ENCODE measurements at regions not wholly inside any gene's neighbourhood (a gene's known extent, or its start where the extent isn't known, plus 50 kb on each side); places are given as distances from the start of the nearest gene placed in this dataset.
A peak's percentile ranks its signal among the peaks of the same experiment; 100 is the strongest.

- DNase-seq: no peak
Observed at GRCh38 chr22:48205161-48205560, 1442.7 kb downstream of the TBC1D22A start.

GRCh38 chr22:48204296-48204695, 1441.8 kb downstream of the TBC1D22A start:
- no peak for DNase-seq

DNA sequence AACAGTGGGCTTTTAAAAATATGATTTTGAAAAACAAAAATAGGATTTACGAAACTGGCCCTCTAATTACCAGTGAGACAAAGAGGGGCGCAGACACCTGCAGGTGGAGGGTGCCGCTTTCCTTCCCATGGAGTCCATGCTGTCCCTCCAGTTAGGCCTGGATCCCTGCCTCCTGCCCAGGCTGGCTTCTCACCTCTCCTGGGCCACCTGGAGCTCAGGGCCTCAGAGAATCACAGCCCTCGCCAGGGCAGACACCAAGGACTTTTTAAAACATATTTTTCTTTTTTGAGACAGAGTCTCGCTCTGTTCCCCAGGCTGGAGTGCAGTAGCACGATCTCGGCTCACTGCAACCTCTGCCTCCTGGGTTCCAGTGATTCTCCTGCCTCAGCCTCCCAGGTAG, 1437.2 kb downstream of the TBC1D22A start:
- no peak for DNase-seq

GRCh38 chr22:48198489-48199459, 1436.3 kb downstream of the TBC1D22A start:
- no peak for DNase-seq

GRCh38 chr22:48197189-48197690, 1434.8 kb downstream of the TBC1D22A start:
- DNase-seq: no peak

DNA sequence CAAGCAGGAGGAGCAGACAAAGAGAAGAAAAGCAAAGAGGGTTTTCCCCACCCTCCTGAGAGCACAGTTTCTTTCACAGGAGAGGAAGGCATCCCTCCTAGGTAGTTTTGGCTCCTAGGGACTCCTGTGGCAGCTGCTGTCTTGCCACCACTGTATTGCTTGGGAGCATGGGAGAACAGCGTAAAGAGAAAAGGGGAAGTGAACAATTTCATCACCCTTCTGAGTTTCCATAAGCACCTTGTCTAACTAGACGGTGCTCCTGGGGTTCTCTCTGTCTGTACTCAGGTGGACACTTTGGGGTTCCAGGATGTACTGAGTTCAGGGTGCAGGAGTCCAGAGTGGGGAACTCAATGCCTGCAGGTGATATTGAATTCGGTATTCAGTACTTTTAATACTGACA, 1430.5 kb downstream of the TBC1D22A start:
- no peak for DNase-seq

- DNase-seq: no peak
Observed at GRCh38 chr22:48192071-48192470, 1429.6 kb downstream of the TBC1D22A start.

- DNase-seq: peak in 1 of 2 donors; percentile 39
Observed at GRCh38 chr22:48188231-48188721, 1425.8 kb downstream of the TBC1D22A start.

DNA sequence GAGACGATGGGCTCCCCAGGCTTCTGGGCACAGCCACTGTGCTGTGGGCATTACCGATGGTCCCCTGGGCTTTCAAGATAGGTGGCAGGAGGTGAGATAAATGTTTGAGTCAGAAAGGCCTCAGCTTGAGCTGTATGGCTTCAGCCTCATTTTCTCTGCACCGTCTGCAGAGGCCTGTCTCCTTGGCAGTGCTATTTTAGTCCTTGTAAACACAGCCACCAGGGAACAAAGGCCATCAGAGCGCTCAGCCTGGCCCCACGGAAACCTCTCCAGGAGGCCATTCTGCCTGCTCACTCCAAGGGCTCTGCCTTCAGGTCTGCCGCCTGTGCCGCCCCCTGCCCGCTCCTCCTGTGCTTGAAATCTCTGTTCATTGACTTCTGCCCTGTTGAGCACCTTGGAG, 1424.9 kb downstream of the TBC1D22A start:
- DNase-seq: no peak

DNA sequence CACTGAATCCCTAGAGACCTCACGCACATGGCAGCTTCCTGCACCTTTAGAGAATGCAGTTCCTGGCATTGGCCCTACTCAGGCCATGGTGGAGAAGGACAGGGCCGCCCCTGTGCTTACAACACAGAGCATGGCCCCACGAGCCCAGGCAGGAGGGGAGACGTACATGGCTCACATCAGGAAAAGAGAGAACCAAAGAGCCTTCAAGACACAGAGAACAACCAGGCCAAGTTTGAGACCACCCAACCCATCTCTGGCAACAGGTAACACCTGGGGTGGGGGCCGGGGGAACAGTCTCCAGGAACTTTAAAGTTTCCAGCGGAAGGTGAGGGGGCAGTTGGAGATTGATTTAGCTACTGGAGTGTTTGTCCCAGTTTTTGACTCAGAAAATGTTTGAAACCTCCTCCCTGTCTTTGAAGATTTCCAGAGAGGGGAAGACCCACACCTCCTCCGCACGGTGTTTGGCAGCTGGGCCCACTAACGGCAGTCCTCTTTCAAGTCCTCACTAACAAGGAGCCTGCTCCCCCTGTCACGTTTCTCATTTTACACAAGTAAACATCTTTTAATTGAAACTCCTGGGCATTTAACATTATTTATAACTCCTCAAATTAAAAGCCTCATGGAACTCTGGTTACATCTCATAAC, 1423.8 kb downstream of the TBC1D22A start:
- no peak for DNase-seq

DNA sequence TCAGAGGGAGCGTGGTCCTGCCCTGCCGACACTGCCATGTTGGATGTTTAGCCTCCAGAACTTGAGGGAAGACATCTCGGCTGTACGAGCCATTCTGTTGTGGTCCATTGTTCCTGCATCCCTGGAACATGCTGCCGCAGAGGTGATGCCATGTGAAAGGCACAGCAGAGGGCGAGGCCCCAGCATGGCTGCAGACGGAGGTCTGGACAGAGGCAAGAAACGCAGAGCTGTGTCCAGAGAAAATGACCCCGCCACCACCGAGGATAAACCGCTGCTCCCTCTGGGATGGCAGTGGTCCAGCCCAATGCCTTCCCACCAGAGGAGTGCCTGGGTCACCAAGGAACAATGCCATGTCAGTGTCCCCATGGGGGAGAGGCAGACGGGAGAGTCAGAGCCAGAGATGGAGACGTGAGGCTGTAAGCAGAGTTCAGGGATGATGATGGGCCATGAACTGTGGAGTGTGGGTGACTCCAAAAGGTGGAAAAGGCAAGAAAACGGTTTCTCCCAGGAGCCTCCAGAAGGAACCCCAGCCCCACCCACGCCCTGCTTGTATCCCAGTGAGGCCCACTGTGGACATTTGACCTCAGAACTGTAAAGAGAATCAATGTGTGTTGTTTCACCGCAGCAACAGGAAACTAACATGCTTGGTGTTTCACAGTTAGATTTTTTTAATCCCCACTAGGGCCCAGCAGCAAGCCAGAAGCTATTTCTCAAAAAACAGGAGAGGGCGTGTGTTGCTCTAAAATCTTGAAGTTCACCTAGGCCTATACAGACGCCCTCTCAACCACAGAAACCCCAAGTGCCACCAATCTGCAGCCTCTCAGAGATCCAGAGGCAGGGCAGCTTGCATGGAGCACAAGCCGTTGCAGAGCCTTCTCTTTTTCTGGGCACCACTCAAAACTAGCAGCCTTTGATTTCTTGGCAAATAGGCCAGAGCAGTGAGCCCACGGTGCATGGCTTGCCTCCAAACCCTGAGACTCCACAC, 1422.9 kb downstream of the TBC1D22A start:
- peak in 1 of 2 donors; percentile 31 for DNase-seq

DNA sequence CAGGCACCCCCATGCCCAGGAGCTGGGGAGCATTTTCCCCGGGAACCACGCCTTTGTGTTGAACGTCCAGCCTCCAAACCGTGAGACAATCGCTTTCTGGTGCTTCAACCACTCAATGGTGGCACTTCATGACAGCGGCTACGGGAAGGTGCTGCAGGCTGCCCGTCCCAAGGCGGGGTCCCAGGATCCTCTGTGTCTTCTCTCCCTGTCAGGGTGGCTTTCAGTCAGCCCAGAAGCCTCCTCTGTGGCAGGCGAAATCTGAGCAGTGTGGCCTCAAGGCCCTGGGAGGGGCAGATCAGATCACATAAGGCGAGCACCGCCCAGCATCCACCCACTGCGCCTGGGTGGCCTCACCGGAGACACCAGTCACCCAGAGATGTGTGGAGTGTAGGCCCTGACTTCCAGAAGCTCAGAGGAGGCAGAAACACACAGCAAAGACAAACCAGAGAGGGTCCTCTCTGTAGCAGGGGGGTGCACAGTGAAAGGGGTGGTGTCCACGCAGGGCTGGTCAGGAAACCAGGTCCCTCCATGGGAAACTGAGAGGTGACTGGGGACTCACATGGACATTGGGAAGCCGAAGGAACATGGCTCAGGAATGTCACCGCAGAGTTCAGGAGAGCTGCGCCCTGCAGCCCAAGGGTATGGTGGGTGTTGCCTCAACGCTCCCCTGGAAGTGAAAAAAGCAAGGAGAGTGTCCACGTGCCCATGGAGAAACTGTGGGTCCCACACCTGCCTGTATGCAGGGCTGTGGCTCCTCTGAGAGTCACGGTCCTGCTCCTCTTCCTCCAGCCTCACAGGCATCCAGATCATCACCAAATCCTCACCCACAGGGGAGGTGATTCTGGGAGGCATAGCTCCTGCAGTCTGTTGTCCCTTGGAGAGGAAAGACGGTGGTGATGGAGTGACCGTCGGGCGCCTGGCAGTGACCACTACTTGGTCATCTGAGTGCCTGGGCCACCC, 1420.7 kb downstream of the TBC1D22A start:
- DNase-seq: no peak

GRCh38 chr22:48182031-48182430, 1419.6 kb downstream of the TBC1D22A start:
- no peak for DNase-seq

GRCh38 chr22:48181263-48181955, 1419.0 kb downstream of the TBC1D22A start:
- no peak for DNase-seq

GRCh38 chr22:48180631-48181030, 1418.2 kb downstream of the TBC1D22A start:
- DNase-seq: no peak

DNA sequence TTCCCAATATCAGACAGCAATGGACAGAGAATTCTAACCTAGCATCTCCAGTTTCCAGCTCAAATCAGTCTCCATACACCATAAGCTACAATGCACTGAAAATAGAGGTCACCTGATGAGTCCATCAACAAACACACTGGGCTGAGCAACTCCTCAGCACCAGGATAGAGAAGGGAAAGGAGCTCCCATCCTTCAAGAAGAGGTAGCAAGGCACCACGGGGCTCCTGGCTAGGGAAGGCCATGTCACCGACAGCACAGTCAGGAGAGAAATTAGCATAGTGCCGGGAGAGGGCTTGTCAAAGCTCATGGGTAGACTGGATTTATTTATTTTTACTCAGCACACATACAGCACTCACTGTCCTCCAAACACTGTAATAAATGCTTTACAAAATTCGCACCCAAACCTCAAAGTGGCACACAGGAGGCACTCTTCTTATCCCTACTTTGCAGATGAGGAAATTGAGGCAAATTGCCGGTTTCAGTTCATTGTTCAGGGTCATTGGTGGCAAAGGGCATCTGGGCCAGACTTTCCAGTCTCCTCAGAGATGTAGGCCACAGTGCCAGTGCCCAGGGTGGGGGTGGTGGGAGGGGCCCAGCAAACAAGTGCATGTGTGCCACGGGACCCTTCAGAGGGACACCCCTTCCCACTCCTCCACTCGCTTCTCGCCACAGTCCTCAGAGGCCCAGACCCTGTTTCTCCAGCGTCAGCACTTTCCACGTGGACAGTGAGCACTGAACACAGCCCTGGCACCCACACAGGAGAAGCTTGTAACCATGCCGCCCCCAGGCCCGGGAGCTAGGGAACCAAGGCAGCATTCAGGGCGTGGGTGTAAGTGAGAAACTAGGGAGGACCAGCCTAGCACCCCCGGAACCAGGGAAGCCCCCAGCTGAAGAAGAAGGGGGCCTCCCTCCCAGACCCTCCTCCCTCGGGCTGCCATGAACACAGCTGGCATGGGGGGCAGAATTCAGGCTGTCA, 1417.4 kb downstream of the TBC1D22A start:
- DNase-seq: no peak

GRCh38 chr22:48178536-48178935, 1416.1 kb downstream of the TBC1D22A start:
- no peak for DNase-seq

DNA sequence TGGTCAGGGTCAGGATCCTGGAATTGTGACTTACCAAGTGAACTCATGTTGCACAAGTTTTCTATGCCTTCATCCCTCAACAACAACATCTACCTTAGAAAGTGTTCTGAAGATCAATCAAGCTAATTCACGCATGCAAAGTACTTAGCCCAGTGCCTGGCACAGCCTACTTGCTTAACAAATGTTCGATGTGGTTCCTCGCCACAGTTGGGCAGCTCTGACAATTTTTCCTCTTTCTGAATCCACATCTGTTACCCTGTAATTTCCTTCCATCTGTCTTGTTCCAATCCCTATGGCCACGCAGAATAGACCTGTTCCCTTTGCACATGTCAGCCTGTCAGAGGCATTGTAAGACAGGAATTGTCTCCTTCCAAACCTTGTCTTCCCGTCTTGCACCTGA, 1415.2 kb downstream of the TBC1D22A start:
- no peak for DNase-seq

GRCh38 chr22:48175721-48176120, 1413.3 kb downstream of the TBC1D22A start:
- no peak for DNase-seq
